SK-N-SH treated with all-trans-retinoic acid at 6 μM for 48 hours (cell line): ENCODE measurements at regions not wholly inside any gene's neighbourhood (a gene's known extent, or its start where the extent isn't known, plus 50 kb on each side); places are given as distances from the start of the nearest gene placed in this dataset.

Experiments used
- BACH2 ChIP-seq: fragments of 250-450 bp; sonication (Bioruptor Pico); IDR thresholded peaks from 2 replicates; pipeline ENCODE4 v1.9.0; 2021; ENCODE audit warnings: mild to moderate bottlenecking, borderline replicate concordance
- PATZ1 ChIP-seq: fragments of 250-450 bp; sonication (Bioruptor Pico); IDR thresholded peaks from 2 replicates; pipeline ENCODE4 v1.8.0; 2020; ENCODE audit warnings: mild to moderate bottlenecking, moderate library complexity, borderline replicate concordance
- ZC3H10 ChIP-seq: fragments of 250-450 bp; sonication (Bioruptor Pico); IDR thresholded peaks from 2 replicates; pipeline ENCODE4 v1.5.1; 2021; ENCODE audit warnings: mild to moderate bottlenecking, moderate library complexity
- ZFP3 ChIP-seq: fragments of 250-450 bp; sonication (Bioruptor Pico); IDR thresholded peaks from 2 replicates; pipeline ENCODE4 v1.5.0; 2020; ENCODE audit warnings: mild to moderate bottlenecking, moderate library complexity
- ZFP30 ChIP-seq: fragments of 450-650 bp; formaldehyde crosslinking; IDR thresholded peaks from 2 replicates; pipeline ENCODE4 v1.5.0; 2022; ENCODE audit warnings: mild to moderate bottlenecking, moderate library complexity
- ZNF70 ChIP-seq: fragments of 450-650 bp; formaldehyde crosslinking; IDR thresholded peaks from 2 replicates; pipeline ENCODE4 v1.5.0; 2020; ENCODE audit warnings: mild to moderate bottlenecking, moderate library complexity

GRCh38 chr2:121121661-121122060 is 163.3 kb downstream of the TFCP2L1 start:
- TF ChIP-seq ZFP3 = no peak
- TF ChIP-seq BACH2 (CRISPR knock-in tag) = no peak
- TF ChIP-seq ZC3H10 (CRISPR knock-in tag) = no peak
- no peak for TF ChIP-seq ZNF70 (CRISPR knock-in tag)
- TF ChIP-seq ZFP30 (CRISPR knock-in tag) = no peak
- TF ChIP-seq PATZ1 (CRISPR knock-in tag) = no peak
